IPS-18c (cell line): ENCODE measurements at regions not wholly inside any gene's neighbourhood (a gene's known extent, or its start where the extent isn't known, plus 50 kb on each side); places are given as distances from the start of the nearest gene placed in this dataset.

Source experiments
- H3K4me3 ChIP-seq: 2 replicates; pipeline ENCODE4 v1.7.0; 2013; ENCODE audit warnings: low read depth, mild to moderate bottlenecking, low read length, moderate library complexity; ENCODE audit not compliant: insufficient read depth
- H3K9me3 ChIP-seq: one replicate; pipeline ENCODE4 v1.6.1; 2013; ENCODE audit warnings: mild to moderate bottlenecking, low read length, moderate library complexity; ENCODE audit not compliant: control insufficient read depth, insufficient read depth

GRCh38 chr9:106056328-106056727 lies 362.0 kb downstream of the TMEM38B start:
- no peak overlapping the region for H3K4me3 ChIP-seq
- H3K9me3 ChIP-seq: peaks cover 11% of the 10 kb centered on the region

- Histone ChIP-seq H3K9me3 (peaks cover 11% of the 10 kb centered on the region), H3K4me3 (no peak overlapping the region)
Measured at GRCh38 chr9:106058460-106058859, 364.1 kb downstream of the TMEM38B start.

GRCh38 chr9:106059886-106060285 lies 365.5 kb downstream of the TMEM38B start:
- Histone ChIP-seq H3K4me3 (no peak overlapping the region), H3K9me3 (peaks cover 11% of the 10 kb centered on the region)

- Histone ChIP-seq H3K9me3 (peaks cover 11% of the 10 kb centered on the region), H3K4me3 (no peak overlapping the region)
Measured at GRCh38 chr9:106060885-106061284, 366.5 kb downstream of the TMEM38B start.

- H3K4me3 ChIP-seq: no peak overlapping the region
Measured at GRCh38 chr9:106062250-106062649, 367.9 kb downstream of the TMEM38B start.

GRCh38 chr9:106065136-106065535 lies 370.8 kb downstream of the TMEM38B start:
- Histone ChIP-seq H3K4me3 (no peak overlapping the region), H3K9me3 (no peaks in the 10 kb centered on the region)

More at GRCh38 chr9:106062250-106062649, 367.9 kb downstream of the TMEM38B start:
- peaks cover 11% of the 10 kb centered on the region for H3K9me3 ChIP-seq

- Histone ChIP-seq H3K9me3 (no peaks in the 10 kb centered on the region), H3K4me3 (no peak overlapping the region)
Measured at GRCh38 chr9:106065579-106066214, 371.4 kb downstream of the TMEM38B start.

GRCh38 chr9:106066940-106067524 lies 372.7 kb downstream of the TMEM38B start:
- Histone ChIP-seq H3K4me3 (no peak overlapping the region), H3K9me3 (no peaks in the 10 kb centered on the region)

- H3K9me3 ChIP-seq: no peaks in the 10 kb centered on the region
- H3K4me3 ChIP-seq: no peak overlapping the region
Measured at GRCh38 chr9:106069241-106069640, 374.9 kb downstream of the TMEM38B start.

GRCh38 chr9:106072421-106072820 lies 378.1 kb downstream of the TMEM38B start:
- no peak overlapping the region for H3K4me3 ChIP-seq
- no peaks in the 10 kb centered on the region for H3K9me3 ChIP-seq

- no peak overlapping the region for H3K4me3 ChIP-seq
Measured at GRCh38 chr9:106074006-106074405, 379.7 kb downstream of the TMEM38B start.

GRCh38 chr9:106075236-106075959 lies 381.1 kb downstream of the TMEM38B start:
- no peak overlapping the region for H3K4me3 ChIP-seq
- H3K9me3 ChIP-seq: no peaks in the 10 kb centered on the region

More at GRCh38 chr9:106074006-106074405, 379.7 kb downstream of the TMEM38B start:
- H3K9me3 ChIP-seq: no peaks in the 10 kb centered on the region

GRCh38 chr9:106075960-106076327 lies 381.6 kb downstream of the TMEM38B start:
- Histone ChIP-seq H3K4me3 (no peak overlapping the region), H3K9me3 (no peaks in the 10 kb centered on the region)

- Histone ChIP-seq H3K9me3 (no peaks in the 10 kb centered on the region), H3K4me3 (no peak overlapping the region)
Measured at GRCh38 chr9:106076711-106077110, 382.4 kb downstream of the TMEM38B start.

GRCh38 chr9:106077731-106078130 lies 383.4 kb downstream of the TMEM38B start:
- no peaks in the 10 kb centered on the region for H3K9me3 ChIP-seq
- H3K4me3 ChIP-seq: no peak overlapping the region

GRCh38 chr9:106082621-106083020 lies 388.3 kb downstream of the TMEM38B start:
- H3K4me3 ChIP-seq: no peak overlapping the region
- H3K9me3 ChIP-seq: no peaks in the 10 kb centered on the region

- H3K4me3 ChIP-seq: no peak overlapping the region
- no peaks in the 10 kb centered on the region for H3K9me3 ChIP-seq
Measured at GRCh38 chr9:106084702-106085101, 390.4 kb downstream of the TMEM38B start.

- no peak overlapping the region for H3K4me3 ChIP-seq
- H3K9me3 ChIP-seq: no peaks in the 10 kb centered on the region
Measured at GRCh38 chr9:106085479-106085878, 391.1 kb downstream of the TMEM38B start.
